WTC11 (cell line): ENCODE measurements at regions not wholly inside any gene's neighbourhood (a gene's known extent, or its start where the extent isn't known, plus 50 kb on each side); places are given as distances from the start of the nearest gene placed in this dataset.

Experiments
- ATAC-seq: fragments of 200-7000 bp; cut with Tn5 transposase; 2 replicates; pipeline ENCODE4 v1.10.0; 2021; ENCODE audit warnings: mild to moderate bottlenecking, moderate library complexity
- CTCF ChIA-PET: fragments of 300-600 bp; sonication (Branson Sonifier 250); formaldehyde crosslinking; loops from one replicate; lab custom pipeline; 2021; ENCODE audit warnings: antibody characterized with exemption; lab: Charles Lee
- POLR2A ChIA-PET: fragments of 350-600 bp; sonication (Branson Sonifier 250); formaldehyde crosslinking; loops from one replicate; lab custom pipeline; 2021; ENCODE audit warnings: antibody characterized with exemption; lab: Charles Lee
- DNase-seq: peaks from one replicate; pipeline ENCODE4 v3.0.0; 2021; ENCODE audit warnings: low spot score
- H3K27ac Mint-ChIP-seq: 2 replicates; pipeline ENCODE4 v1.8.0; 2021; ENCODE audit warnings: mixed read lengths
- H3K27me3 Mint-ChIP-seq: 2 replicates; pipeline ENCODE4 v1.8.0; 2021; ENCODE audit warnings: low read depth, mild to moderate bottlenecking, moderate library complexity, mixed read lengths
- H3K36me3 Mint-ChIP-seq: 2 replicates; pipeline ENCODE4 v1.8.0; 2021; ENCODE audit warnings: mixed read lengths
- H3K4me1 Mint-ChIP-seq: 2 replicates; pipeline ENCODE4 v1.8.0; 2022; ENCODE audit warnings: mixed read lengths
- H3K4me3 Mint-ChIP-seq: 2 replicates; pipeline ENCODE4 v1.8.0; 2021; ENCODE audit warnings: mild to moderate bottlenecking, moderate library complexity, mixed read lengths
- H3K9me3 Mint-ChIP-seq: 2 replicates; pipeline ENCODE4 v1.8.0; 2021; ENCODE audit warnings: mixed read lengths
- E2F1 ChIP-seq: sonication (generic); formaldehyde crosslinking; IDR thresholded peaks from 2 replicates; pipeline ENCODE4 v1.8.0; 2022; ENCODE audit warnings: mild to moderate bottlenecking, missing genetic modification reagents
- E2F4 ChIP-seq: sonication (generic); formaldehyde crosslinking; IDR thresholded peaks from 2 replicates; pipeline ENCODE4 v1.8.1; 2022; ENCODE audit warnings: low read depth, mild to moderate bottlenecking, moderate library complexity, missing genetic modification reagents, borderline replicate concordance
- ETV6 ChIP-seq: sonication (generic); formaldehyde crosslinking; IDR thresholded peaks from 2 replicates; pipeline ENCODE4 v1.8.1; 2022; ENCODE audit warnings: mild to moderate bottlenecking, missing genetic modification reagents
- HMGXB4 ChIP-seq: sonication (generic); formaldehyde crosslinking; IDR thresholded peaks from 2 replicates; pipeline ENCODE4 v1.8.1; 2023; ENCODE audit warnings: mild to moderate bottlenecking, moderate library complexity, missing genetic modification reagents
- MLX ChIP-seq: sonication (generic); formaldehyde crosslinking; IDR thresholded peaks from 2 replicates; pipeline ENCODE4 v1.8.1; 2023; ENCODE audit warnings: mild to moderate bottlenecking, missing genetic modification reagents, moderate library complexity
- NFATC4 ChIP-seq: fragments of 250-450 bp; sonication (Bioruptor Pico); IDR thresholded peaks from 2 replicates; pipeline ENCODE4 v1.9.0; 2021; ENCODE audit warnings: mild to moderate bottlenecking
- NFYB ChIP-seq: sonication (generic); formaldehyde crosslinking; conservative IDR thresholded peaks from 2 replicates; pipeline ENCODE4 v1.8.0; 2022; ENCODE audit warnings: low read depth, missing genetic modification reagents
- PREB ChIP-seq: sonication (generic); formaldehyde crosslinking; IDR thresholded peaks from 2 replicates; pipeline ENCODE4 v1.8.1; 2022; ENCODE audit warnings: mild to moderate bottlenecking, missing genetic modification reagents, moderate library complexity, borderline replicate concordance
- TEAD4 ChIP-seq: sonication (generic); formaldehyde crosslinking; IDR thresholded peaks from 2 replicates; pipeline ENCODE4 v1.8.0; 2022; ENCODE audit warnings: mild to moderate bottlenecking, missing genetic modification reagents
- TP53 ChIP-seq: sonication (generic); formaldehyde crosslinking; IDR thresholded peaks from 2 replicates; pipeline ENCODE4 v1.8.1; 2023; ENCODE audit warnings: mild to moderate bottlenecking, missing genetic modification reagents
- ZNF263 ChIP-seq: sonication (generic); formaldehyde crosslinking; IDR thresholded peaks from 2 replicates; pipeline ENCODE4 v1.8.1; 2022; ENCODE audit warnings: low read depth, mild to moderate bottlenecking, moderate library complexity, missing genetic modification reagents
- ZNF281 ChIP-seq: sonication (generic); formaldehyde crosslinking; IDR thresholded peaks from 2 replicates; pipeline ENCODE4 v1.8.0; 2023; ENCODE audit warnings: mild to moderate bottlenecking, missing genetic modification reagents
- ZNF532 ChIP-seq: fragments of 250-450 bp; sonication (Bioruptor Pico); IDR thresholded peaks from 2 replicates; pipeline ENCODE4 v1.9.0; 2021; ENCODE audit warnings: mild to moderate bottlenecking, borderline replicate concordance
- ZSCAN18 ChIP-seq: fragments of 250-450 bp; sonication (Bioruptor Pico); IDR thresholded peaks from 2 replicates; pipeline ENCODE4 v2.1.2; 2022; ENCODE audit warnings: mild to moderate bottlenecking, moderate library complexity

GRCh38 chr4:34771632-34772031 is 1472.7 kb downstream of the ARAP2 start:
- Mint-ChIP-seq H3K4me1 (peaks cover 4% of the 10 kb centered on the region), H3K27me3 (no peaks in the 10 kb centered on the region), H3K9me3 (no peaks in the 10 kb centered on the region), H3K36me3 (no peaks in the 10 kb centered on the region), H3K4me3 (no peak overlapping the region), H3K27ac (no peak overlapping the region; the same call in 1 of the 2 replicates)
- DNase-seq, result no peak
- ATAC-seq, result peak; percentile 69
- CTCF ChIA-PET, result no interaction called here
- POLR2A ChIA-PET, result no interaction called here
- TF ChIP-seq TEAD4 (no peak), HMGXB4 (CRISPR knock-in tag) (no peak), E2F4 (CRISPR knock-in tag) (no peak), ZNF263 (no peak), MLX (CRISPR knock-in tag) (no peak), NFATC4 (CRISPR knock-in tag) (no peak), ZNF532 (CRISPR knock-in tag) (no peak), E2F1 (no peak)

GRCh38 chr4:34790131-34790530 is 1454.2 kb downstream of the ARAP2 start:
- no peak for ATAC-seq
- ChIA-PET POLR2A (no interaction called here), CTCF (no interaction called here)
- TF ChIP-seq ETV6 (CRISPR knock-in tag), result no peak
- no peak for TF ChIP-seq PREB (CRISPR knock-in tag)
- TF ChIP-seq ZNF281 (CRISPR knock-in tag), result no peak
- no peak for TF ChIP-seq NFYB (CRISPR knock-in tag)
- no peak for TF ChIP-seq ZSCAN18 (CRISPR knock-in tag)
- TF ChIP-seq TP53, result no peak
- Mint-ChIP-seq H3K9me3 (peaks cover 3% of the 10 kb centered on the region; the same call in 1 of the 2 replicates), H3K27ac (no peak overlapping the region), H3K36me3 (peaks cover 3% of the 10 kb centered on the region; the same call in 1 of the 2 replicates), H3K4me3 (no peak overlapping the region), H3K4me1 (peaks cover 5% of the 10 kb centered on the region), H3K27me3 (no peaks in the 10 kb centered on the region; the same call in 1 of the 2 replicates)
- DNase-seq, result no peak
